Stomach (tissue), 4 donors: ENCODE measurements at regions not wholly inside any gene's neighbourhood (a gene's known extent, or its start where the extent isn't known, plus 50 kb on each side); places are given as distances from the start of the nearest gene placed in this dataset.

Experiments used
- EP300 ChIP-seq: sonication (generic); formaldehyde crosslinking; IDR thresholded peaks from one replicate; pipeline ENCODE4 v1.6.1; 2017; ENCODE audit warnings: antibody characterized with exemption
- POLR2AphosphoS5 ChIP-seq, 3 donors: sonication (generic); formaldehyde crosslinking; IDR thresholded peaks; one replicate each; pipeline ENCODE4 v1.6.1; 2016; ENCODE audit warnings: antibody characterized with exemption in 3 of 3
- TF ChIP-seq, protein P1 (sequence below), 7 experiments: fragments of 450-650 bp in 4 of 7; fragments of 200-600 bp in 3 of 7; sonication (generic) in 3 of 7; IDR thresholded peaks; one replicate each; pipeline ENCODE4 v1.5.1; 2016 to 2019; ENCODE audit warnings: antibody characterized with exemption in 7 of 7, control low read depth in 2 of 7, mild to moderate bottlenecking in 1 of 7

DNA sequence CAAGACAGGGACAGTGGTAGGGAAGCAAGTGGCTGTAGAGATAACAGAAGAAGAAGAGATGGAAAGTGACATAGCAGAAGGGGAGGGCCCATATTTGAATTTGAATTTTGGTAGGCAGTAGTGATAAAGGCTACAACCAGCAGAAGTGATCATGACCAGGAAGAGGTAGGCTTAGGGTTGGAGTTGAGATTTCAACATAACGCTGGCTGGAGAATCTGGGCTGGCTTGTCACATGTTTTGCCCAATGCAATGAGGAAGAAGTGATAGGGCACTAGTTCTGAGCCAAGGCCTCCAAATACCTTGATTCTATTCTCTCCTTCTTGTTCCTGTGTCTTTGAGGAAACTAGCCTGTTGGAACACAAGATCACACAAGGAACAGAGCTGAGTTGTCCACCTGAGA, 69.4 kb downstream of the SCG2 start:
- TF ChIP-seq POLR2AphosphoS5 (IDR thresholded peaks at IDR 0.05) (no peak), EP300 (no peak)
- TF ChIP-seq, protein P1, sequence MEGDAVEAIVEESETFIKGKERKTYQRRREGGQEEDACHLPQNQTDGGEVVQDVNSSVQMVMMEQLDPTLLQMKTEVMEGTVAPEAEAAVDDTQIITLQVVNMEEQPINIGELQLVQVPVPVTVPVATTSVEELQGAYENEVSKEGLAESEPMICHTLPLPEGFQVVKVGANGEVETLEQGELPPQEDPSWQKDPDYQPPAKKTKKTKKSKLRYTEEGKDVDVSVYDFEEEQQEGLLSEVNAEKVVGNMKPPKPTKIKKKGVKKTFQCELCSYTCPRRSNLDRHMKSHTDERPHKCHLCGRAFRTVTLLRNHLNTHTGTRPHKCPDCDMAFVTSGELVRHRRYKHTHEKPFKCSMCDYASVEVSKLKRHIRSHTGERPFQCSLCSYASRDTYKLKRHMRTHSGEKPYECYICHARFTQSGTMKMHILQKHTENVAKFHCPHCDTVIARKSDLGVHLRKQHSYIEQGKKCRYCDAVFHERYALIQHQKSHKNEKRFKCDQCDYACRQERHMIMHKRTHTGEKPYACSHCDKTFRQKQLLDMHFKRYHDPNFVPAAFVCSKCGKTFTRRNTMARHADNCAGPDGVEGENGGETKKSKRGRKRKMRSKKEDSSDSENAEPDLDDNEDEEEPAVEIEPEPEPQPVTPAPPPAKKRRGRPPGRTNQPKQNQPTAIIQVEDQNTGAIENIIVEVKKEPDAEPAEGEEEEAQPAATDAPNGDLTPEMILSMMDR (IDR thresholded peaks at IDR 0.05), result no peak
